ENCODE measurements at regions not wholly inside any gene's neighbourhood (a gene's known extent, or its start where the extent isn't known, plus 50 kb on each side); places are given as distances from the start of the nearest gene placed in this dataset.

GRCh38 chr1:55505326-55505725, 290.2 kb upstream of the USP24 start:
- TF ChIP-seq POLR2AphosphoS5 (IDR thresholded peaks at IDR 0.05): no peak
- TF ChIP-seq, protein P1, sequence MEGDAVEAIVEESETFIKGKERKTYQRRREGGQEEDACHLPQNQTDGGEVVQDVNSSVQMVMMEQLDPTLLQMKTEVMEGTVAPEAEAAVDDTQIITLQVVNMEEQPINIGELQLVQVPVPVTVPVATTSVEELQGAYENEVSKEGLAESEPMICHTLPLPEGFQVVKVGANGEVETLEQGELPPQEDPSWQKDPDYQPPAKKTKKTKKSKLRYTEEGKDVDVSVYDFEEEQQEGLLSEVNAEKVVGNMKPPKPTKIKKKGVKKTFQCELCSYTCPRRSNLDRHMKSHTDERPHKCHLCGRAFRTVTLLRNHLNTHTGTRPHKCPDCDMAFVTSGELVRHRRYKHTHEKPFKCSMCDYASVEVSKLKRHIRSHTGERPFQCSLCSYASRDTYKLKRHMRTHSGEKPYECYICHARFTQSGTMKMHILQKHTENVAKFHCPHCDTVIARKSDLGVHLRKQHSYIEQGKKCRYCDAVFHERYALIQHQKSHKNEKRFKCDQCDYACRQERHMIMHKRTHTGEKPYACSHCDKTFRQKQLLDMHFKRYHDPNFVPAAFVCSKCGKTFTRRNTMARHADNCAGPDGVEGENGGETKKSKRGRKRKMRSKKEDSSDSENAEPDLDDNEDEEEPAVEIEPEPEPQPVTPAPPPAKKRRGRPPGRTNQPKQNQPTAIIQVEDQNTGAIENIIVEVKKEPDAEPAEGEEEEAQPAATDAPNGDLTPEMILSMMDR (IDR thresholded peaks at IDR 0.05): no peak
- no peak for TF ChIP-seq POLR2A (IDR thresholded peaks at IDR 0.05)

Measured in suprapubic skin (tissue), 4 donors.